Keratinocyte (primary cell): ENCODE measurements at regions not wholly inside any gene's neighbourhood (a gene's known extent, or its start where the extent isn't known, plus 50 kb on each side); places are given as distances from the start of the nearest gene placed in this dataset.

Experiments used
- CTCF ChIP-seq, 3 experiments: IDR thresholded peaks in 1 of 3; conservative IDR thresholded peaks in 1 of 3; optimal IDR thresholded peaks in 1 of 3; 2 replicates in 2 of 3; 3 replicates in 1 of 3; pipeline versions ENCODE3 to v1.5.1; 2011; ENCODE audit warnings: low read length in 3 of 3, mild to moderate bottlenecking in 3 of 3, moderate library complexity in 2 of 3, control low read depth in 1 of 3, inconsistent platforms in 1 of 3; ENCODE audit not compliant: insufficient read depth in 2 of 3; ENCODE audit errors: extremely low read depth in 1 of 3
- EZH2 ChIP-seq: IDR thresholded peaks from one replicate; pipeline ENCODE4 v1.6.1; 2012; ENCODE audit warnings: inconsistent platforms, mild to moderate bottlenecking, low read length, moderate library complexity

- no peak for TF ChIP-seq CTCF (optimal IDR thresholded peaks at IDR 0.05 in 1 of 3, IDR thresholded peaks at IDR 0.05 in 1 of 3, conservative IDR thresholded peaks at IDR 0.05 in 1 of 3; ENCODE audit: extremely low read depth in 1 of 3, insufficient read depth in 2 of 3, low read length in 3 of 3)
- no peak for TF ChIP-seq EZH2
These were observed 178.8 kb downstream of the IGLL1 start for GRCh38 chr22:23401111-23401909.
